ENCODE measurements at regions not wholly inside any gene's neighbourhood (a gene's known extent, or its start where the extent isn't known, plus 50 kb on each side); places are given as distances from the start of the nearest gene placed in this dataset.

GRCh38 chr6:62615366-62616015 lies 329.5 kb upstream of the KHDRBS2 start:
- TF ChIP-seq CTCF (IDR thresholded peaks at IDR 0.05) (no peak), POLR2A (IDR thresholded peaks at IDR 0.05) (no peak)

Measured in Peyer's patch (tissue), 4 donors.